ENCODE measurements at regions not wholly inside any gene's neighbourhood (a gene's known extent, or its start where the extent isn't known, plus 50 kb on each side); places are given as distances from the start of the nearest gene placed in this dataset.

DNA sequence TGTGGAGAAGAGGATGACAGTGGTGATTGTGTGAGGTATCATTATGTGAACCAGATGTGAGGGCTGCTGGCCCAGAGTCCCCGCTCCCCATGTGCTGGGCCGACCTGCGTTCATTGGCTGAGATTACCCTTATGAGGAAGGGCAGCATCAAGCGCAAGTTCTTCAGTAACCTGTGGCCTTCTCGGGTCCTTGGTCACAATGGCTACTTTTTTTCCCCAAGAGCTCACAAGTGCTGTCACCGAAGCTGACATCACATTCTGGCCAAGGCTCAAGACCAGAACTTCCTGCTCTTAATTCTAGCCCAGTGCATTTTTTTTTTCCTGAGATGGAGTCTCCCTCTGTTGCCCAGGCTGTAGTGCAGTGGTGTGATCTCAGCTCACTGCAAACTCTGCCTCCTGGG is 262.9 kb downstream of the RHOU start:
- H3K4me3 ChIP-seq (ENCODE audit: low read depth, poor library complexity, severe bottlenecking), result no peak overlapping the region
- peak in 1 of 2 donors; percentile 76 for DNase-seq (ENCODE audit: low spot score in 2 of 2)
- 67 to 68% methylated on average over 6 of the region's 6 CpGs for WGBS, 2 donors
- intact Hi-C loops (cut with DNase I; ENCODE audit: low total_unique reads), result no loop called here
- TF ChIP-seq, protein P1, sequence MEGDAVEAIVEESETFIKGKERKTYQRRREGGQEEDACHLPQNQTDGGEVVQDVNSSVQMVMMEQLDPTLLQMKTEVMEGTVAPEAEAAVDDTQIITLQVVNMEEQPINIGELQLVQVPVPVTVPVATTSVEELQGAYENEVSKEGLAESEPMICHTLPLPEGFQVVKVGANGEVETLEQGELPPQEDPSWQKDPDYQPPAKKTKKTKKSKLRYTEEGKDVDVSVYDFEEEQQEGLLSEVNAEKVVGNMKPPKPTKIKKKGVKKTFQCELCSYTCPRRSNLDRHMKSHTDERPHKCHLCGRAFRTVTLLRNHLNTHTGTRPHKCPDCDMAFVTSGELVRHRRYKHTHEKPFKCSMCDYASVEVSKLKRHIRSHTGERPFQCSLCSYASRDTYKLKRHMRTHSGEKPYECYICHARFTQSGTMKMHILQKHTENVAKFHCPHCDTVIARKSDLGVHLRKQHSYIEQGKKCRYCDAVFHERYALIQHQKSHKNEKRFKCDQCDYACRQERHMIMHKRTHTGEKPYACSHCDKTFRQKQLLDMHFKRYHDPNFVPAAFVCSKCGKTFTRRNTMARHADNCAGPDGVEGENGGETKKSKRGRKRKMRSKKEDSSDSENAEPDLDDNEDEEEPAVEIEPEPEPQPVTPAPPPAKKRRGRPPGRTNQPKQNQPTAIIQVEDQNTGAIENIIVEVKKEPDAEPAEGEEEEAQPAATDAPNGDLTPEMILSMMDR (IDR thresholded peaks at IDR 0.05), result no peak
- no peak for TF ChIP-seq POLR2A (IDR thresholded peaks at IDR 0.05)

DNA sequence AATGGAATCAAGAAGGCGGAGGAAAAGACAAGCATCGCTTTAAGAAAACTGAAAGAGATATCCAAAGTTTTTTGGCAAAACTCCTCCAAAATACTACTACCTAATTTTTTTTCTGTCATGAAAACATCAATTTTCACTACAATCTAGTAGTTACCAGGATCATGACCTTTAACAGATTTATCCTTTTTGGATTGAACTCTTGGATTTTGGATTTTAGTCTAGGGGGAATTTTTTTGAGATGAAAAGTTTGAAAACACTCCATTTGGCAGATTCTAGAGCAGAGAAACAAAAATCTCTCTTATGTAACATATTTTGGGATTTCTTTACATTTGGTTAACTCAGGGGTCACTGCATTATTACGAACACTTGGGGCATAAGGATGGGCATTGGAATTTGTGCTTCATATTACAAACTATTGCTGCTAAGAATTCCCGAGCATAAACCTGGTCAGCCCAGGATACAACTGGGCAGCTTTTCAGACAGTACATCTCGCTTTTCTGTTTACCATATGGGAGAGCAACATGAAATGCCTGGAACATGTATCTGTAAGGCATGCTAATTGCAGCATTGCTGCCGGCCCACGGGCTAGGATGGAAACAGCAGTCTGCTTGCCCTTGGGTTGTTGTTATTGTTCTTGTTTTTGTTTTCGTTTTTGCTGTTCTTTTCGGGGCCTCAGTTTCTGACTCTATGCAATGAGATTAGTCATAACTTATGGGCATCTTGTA is 264.3 kb downstream of the RHOU start:
- no peak for TF ChIP-seq POLR2A (IDR thresholded peaks at IDR 0.05)
- TF ChIP-seq, protein P1 (IDR thresholded peaks at IDR 0.05), result no peak
- 88% methylated on average over 9 of the region's 9 CpGs for WGBS, 2 donors
- intact Hi-C loops (cut with DNase I; ENCODE audit: low total_unique reads), result no loop called here
- H3K4me3 ChIP-seq (ENCODE audit: low read depth, poor library complexity, severe bottlenecking), result no peak overlapping the region
- peak in 1 of 2 donors; percentile 26 for DNase-seq (ENCODE audit: low spot score in 2 of 2)

DNA sequence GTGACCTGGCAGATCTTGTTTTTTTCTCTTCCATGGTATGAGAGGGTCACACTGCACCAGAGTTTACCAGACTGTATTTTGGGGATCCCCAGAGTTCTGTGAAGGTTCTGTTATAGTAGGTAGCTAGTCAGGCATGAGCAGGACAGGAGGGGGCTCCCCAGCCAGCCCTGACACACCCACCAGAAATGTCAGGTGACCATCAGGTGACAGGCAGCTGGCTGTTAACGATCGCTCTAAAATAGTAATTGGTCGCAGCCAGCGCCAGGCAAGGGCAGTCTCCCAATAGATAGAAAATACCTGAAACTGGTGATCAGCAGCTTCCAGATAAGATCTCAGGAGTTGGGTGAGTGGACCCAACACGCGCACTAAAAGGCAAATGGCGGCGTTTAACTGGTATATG is 264.9 kb downstream of the RHOU start:
- TF ChIP-seq, protein P1 (IDR thresholded peaks at IDR 0.05), result no peak
- no peak for TF ChIP-seq POLR2A (IDR thresholded peaks at IDR 0.05)
- intact Hi-C loops (cut with DNase I; ENCODE audit: low total_unique reads), result no loop called here
- H3K4me3 ChIP-seq (ENCODE audit: low read depth, poor library complexity, severe bottlenecking), result no peak overlapping the region
- WGBS, 2 donors, result 93 to 96% methylated on average over 8 of the region's 8 CpGs
- DNase-seq (ENCODE audit: low spot score in 2 of 2), result peak in 1 of 2 donors; percentile 39

DNA sequence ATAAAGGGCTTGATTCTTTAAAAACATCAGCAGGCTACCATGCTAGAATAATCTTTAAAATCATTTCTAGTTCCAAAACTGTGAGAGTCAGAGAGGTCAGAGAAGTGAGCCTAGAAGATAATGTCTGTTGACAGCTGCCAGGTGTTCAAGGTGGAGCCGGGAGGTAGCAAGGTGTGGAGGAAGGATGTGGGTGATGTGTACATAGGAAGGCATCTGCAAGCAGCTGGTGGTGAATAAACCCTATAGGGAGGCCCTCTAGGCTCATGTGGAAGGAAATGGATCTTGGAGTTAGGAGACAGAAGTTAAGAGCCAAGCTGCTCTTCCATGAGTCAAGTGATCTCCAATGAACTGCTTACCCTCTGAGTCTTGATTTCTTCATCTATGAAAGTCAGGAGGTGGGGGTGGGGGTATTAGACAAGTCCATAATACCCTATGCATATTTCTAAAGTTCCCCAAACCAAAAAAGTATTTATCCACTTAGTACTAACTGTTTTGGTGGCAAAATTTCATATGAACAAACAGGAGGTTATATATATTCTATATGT is 266.3 kb downstream of the RHOU start:
- TF ChIP-seq, protein P1 (IDR thresholded peaks at IDR 0.05), result no peak
- no peak for TF ChIP-seq POLR2A (IDR thresholded peaks at IDR 0.05)
- intact Hi-C loops (cut with DNase I; ENCODE audit: low total_unique reads), result no loop called here

DNA sequence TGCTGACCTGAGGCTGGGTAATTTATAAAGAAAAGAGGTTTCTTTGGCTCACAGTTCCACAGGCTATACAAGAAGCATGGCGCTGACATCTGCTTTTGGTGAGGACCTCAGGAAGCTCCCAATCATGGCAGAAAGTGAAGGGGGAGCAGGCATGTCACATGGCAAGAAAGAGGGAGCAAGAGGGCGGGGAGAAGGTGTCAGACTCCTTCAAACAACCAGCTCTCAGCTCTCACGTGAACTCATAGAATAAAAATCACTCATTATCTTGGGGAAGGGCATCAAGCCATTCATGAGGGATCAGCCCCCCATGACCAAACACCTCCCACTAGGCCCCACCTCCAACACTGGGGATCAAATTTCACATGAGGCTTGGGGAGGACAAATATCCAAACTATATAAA is 266.8 kb downstream of the RHOU start:
- H3K4me3 ChIP-seq (ENCODE audit: low read depth, poor library complexity, severe bottlenecking), result no peak overlapping the region
- 92 to 97% methylated on average over 3 of the region's 3 CpGs for WGBS, 2 donors
- intact Hi-C loops (cut with DNase I; ENCODE audit: low total_unique reads), result no loop called here
- DNase-seq (ENCODE audit: low spot score in 2 of 2), result peak in 1 of 2 donors; percentile 26
- TF ChIP-seq POLR2A (IDR thresholded peaks at IDR 0.05), result no peak
- TF ChIP-seq, protein P1 (IDR thresholded peaks at IDR 0.05), result no peak

More for the DNA sequence above, 266.3 kb downstream of the RHOU start:
- no peak overlapping the region for H3K4me3 ChIP-seq (ENCODE audit: low read depth, poor library complexity, severe bottlenecking)
- WGBS, 2 donors, result 55 to 62% methylated on average over 1 of the region's 1 CpG
- no peak for DNase-seq (ENCODE audit: low spot score in 2 of 2)
